ENCODE measurements at regions not wholly inside any gene's neighbourhood (a gene's known extent, or its start where the extent isn't known, plus 50 kb on each side); places are given as distances from the start of the nearest gene placed in this dataset.

DNA sequence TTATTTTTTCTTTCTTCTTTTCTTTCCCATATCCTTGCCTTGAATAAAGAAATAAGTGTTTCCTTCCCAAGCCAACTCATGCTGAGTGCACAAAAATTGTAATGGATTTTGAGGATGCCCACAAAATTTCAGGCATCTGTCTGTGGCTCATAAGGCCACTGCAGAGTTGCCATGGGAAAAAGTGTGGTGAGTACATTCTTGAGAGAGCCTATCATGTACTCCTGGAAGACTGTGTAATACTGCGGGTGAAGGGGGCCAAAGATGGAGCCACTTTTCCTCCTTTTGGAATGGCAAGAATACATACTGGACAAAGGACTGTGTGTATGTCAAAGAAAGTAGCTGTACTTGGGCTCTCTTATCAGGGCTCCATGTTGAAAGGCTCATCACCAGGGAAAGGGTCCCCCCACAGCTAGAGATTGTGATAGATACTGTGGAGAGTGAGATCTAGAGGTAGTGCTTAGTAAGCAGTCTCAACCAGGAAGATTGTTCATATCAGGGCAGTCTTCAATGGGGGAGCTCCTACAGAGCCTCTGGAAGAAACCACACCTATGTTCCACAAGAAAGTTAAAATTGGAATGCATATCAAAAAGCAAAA lies 341.6 kb upstream of the KCND2 start:
- no peak for TF ChIP-seq POLR2A (IDR thresholded peaks at IDR 0.05)
- TF ChIP-seq, protein P1, sequence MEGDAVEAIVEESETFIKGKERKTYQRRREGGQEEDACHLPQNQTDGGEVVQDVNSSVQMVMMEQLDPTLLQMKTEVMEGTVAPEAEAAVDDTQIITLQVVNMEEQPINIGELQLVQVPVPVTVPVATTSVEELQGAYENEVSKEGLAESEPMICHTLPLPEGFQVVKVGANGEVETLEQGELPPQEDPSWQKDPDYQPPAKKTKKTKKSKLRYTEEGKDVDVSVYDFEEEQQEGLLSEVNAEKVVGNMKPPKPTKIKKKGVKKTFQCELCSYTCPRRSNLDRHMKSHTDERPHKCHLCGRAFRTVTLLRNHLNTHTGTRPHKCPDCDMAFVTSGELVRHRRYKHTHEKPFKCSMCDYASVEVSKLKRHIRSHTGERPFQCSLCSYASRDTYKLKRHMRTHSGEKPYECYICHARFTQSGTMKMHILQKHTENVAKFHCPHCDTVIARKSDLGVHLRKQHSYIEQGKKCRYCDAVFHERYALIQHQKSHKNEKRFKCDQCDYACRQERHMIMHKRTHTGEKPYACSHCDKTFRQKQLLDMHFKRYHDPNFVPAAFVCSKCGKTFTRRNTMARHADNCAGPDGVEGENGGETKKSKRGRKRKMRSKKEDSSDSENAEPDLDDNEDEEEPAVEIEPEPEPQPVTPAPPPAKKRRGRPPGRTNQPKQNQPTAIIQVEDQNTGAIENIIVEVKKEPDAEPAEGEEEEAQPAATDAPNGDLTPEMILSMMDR (IDR thresholded peaks at IDR 0.05) = no peak

Measured in tibial nerve (tissue), 3 donors.